Skin of body (tissue), 1 donor: ENCODE measurements at regions not wholly inside any gene's neighbourhood (a gene's known extent, or its start where the extent isn't known, plus 50 kb on each side); places are given as distances from the start of the nearest gene placed in this dataset.
"Not testable (repeated sequence)": the region's sequence is repeated elsewhere in the genome, so short reads cannot be mapped to it uniquely, and the experiment has no call there.

Experiments
- DNase-seq: peaks from one replicate; lab custom pipeline; 2025; lab: John Stamatoyannopoulos, UW

GRCh38 chr5:39566029-39566428, 141.2 kb upstream of the DAB2 start:
- no peak for DNase-seq

GRCh38 chr5:39561421-39561820, 136.6 kb upstream of the DAB2 start:
- no peak for DNase-seq

GRCh38 chr5:39560726-39561125, 135.9 kb upstream of the DAB2 start:
- DNase-seq = no peak

GRCh38 chr5:39559923-39560322, 135.1 kb upstream of the DAB2 start:
- no peak for DNase-seq

GRCh38 chr5:39558541-39558940, 133.8 kb upstream of the DAB2 start:
- no peak for DNase-seq

GRCh38 chr5:39555788-39556187, 131.0 kb upstream of the DAB2 start:
- DNase-seq = no peak

- DNase-seq = peak; percentile 96
Measured at GRCh38 chr5:39547553-39548154, 122.9 kb upstream of the DAB2 start.

GRCh38 chr5:39544941-39545340, 120.2 kb upstream of the DAB2 start:
- no peak for DNase-seq

- DNase-seq = no peak
Measured at GRCh38 chr5:39543335-39543734, 118.6 kb upstream of the DAB2 start.

- DNase-seq = no peak
Measured at GRCh38 chr5:39542511-39543285, 117.9 kb upstream of the DAB2 start.

GRCh38 chr5:39541920-39542319, 117.1 kb upstream of the DAB2 start:
- no peak for DNase-seq

GRCh38 chr5:39539470-39539869, 114.7 kb upstream of the DAB2 start:
- DNase-seq = no peak

GRCh38 chr5:39534690-39535089, 109.9 kb upstream of the DAB2 start:
- no peak for DNase-seq

GRCh38 chr5:39533749-39534148, 109.0 kb upstream of the DAB2 start:
- no peak for DNase-seq

- DNase-seq = no peak
Measured at GRCh38 chr5:39532511-39532910, 107.7 kb upstream of the DAB2 start.

- DNase-seq = no peak
Measured at GRCh38 chr5:39531306-39531705, 106.5 kb upstream of the DAB2 start.

GRCh38 chr5:39526914-39527477, 102.2 kb upstream of the DAB2 start:
- peak; percentile 40 for DNase-seq

GRCh38 chr5:39525781-39526180, 101.0 kb upstream of the DAB2 start:
- not testable (repeated sequence) for DNase-seq

GRCh38 chr5:39525271-39525670, 100.5 kb upstream of the DAB2 start:
- no peak for DNase-seq

GRCh38 chr5:39523821-39524220, 99.0 kb upstream of the DAB2 start:
- peak; percentile 19 for DNase-seq

- no peak for DNase-seq
Measured at GRCh38 chr5:39521940-39522590, 97.3 kb upstream of the DAB2 start.

GRCh38 chr5:39521098-39521860, 96.5 kb upstream of the DAB2 start:
- DNase-seq = no peak
